Activated naive CD4-positive, alpha-beta T cell treated with anti-CD3 and anti-CD28 coated beads, Interleukin-2, amount 10 ng/mL, durations not matched to agents 7 days and 5 days (primary cell): ENCODE measurements at regions not wholly inside any gene's neighbourhood (a gene's known extent, or its start where the extent isn't known, plus 50 kb on each side); places are given as distances from the start of the nearest gene placed in this dataset.

Source experiments
- CTCF ChIA-PET: fragments of 350-600 bp; sonication (Branson Sonifier 250); formaldehyde crosslinking; loops from one replicate; lab custom pipeline; 2021; ENCODE audit warnings: antibody characterized with exemption; lab: Charles Lee
- DNase-seq: peaks from one replicate; pipeline ENCODE4 v3.0.0-alpha.2; 2020
- H3K27ac Mint-ChIP-seq: one replicate; pipeline ENCODE4 v1.8.0; 2021; ENCODE audit warnings: mild to moderate bottlenecking, moderate library complexity, mixed read lengths
- H3K27me3 Mint-ChIP-seq: one replicate; pipeline ENCODE4 v1.8.0; 2021; ENCODE audit warnings: mild to moderate bottlenecking, mixed read lengths
- H3K36me3 Mint-ChIP-seq: one replicate; pipeline ENCODE4 v1.8.0; 2021; ENCODE audit warnings: mixed read lengths
- H3K4me1 Mint-ChIP-seq: one replicate; pipeline ENCODE4 v1.8.0; 2021; ENCODE audit warnings: mixed read lengths
- H3K4me3 Mint-ChIP-seq: one replicate; pipeline ENCODE4 v1.8.0; 2021; ENCODE audit warnings: mild to moderate bottlenecking, moderate library complexity, mixed read lengths
- H3K9me3 Mint-ChIP-seq: one replicate; pipeline ENCODE4 v1.8.0; 2021; ENCODE audit warnings: mixed read lengths

GRCh38 chr4:187436251-187436650 lies 559.3 kb upstream of the ZFP42 start:
- H3K4me1 Mint-ChIP-seq, result no peaks in the 10 kb centered on the region

GRCh38 chr4:187444061-187444460 lies 551.5 kb upstream of the ZFP42 start:
- no peak overlapping the region for H3K4me3 Mint-ChIP-seq
- no peak overlapping the region for H3K27ac Mint-ChIP-seq
- H3K36me3 Mint-ChIP-seq, result no peaks in the 10 kb centered on the region
- no peak for DNase-seq
- H3K4me1 Mint-ChIP-seq, result no peaks in the 10 kb centered on the region
- H3K9me3 Mint-ChIP-seq, result peaks cover 3% of the 10 kb centered on the region
- no peaks in the 10 kb centered on the region for H3K27me3 Mint-ChIP-seq
- CTCF ChIA-PET, result interaction anchor here (1.1 kb wide), 1 partner anchor 9 kb away, joined by 3 read pairs; no protein-coding TSS in a partner anchor

More at GRCh38 chr4:187436251-187436650, 559.3 kb upstream of the ZFP42 start:
- Mint-ChIP-seq H3K4me3 (no peak overlapping the region), H3K9me3 (peaks cover 6% of the 10 kb centered on the region), H3K36me3 (no peaks in the 10 kb centered on the region), H3K27ac (no peak overlapping the region), H3K27me3 (no peaks in the 10 kb centered on the region)
- CTCF ChIA-PET, result no interaction called here
- DNase-seq, result no peak

GRCh38 chr4:187449702-187450101 lies 545.9 kb upstream of the ZFP42 start:
- H3K27me3 Mint-ChIP-seq, result no peaks in the 10 kb centered on the region
- no peak overlapping the region for H3K4me3 Mint-ChIP-seq
- H3K4me1 Mint-ChIP-seq, result no peaks in the 10 kb centered on the region
- H3K27ac Mint-ChIP-seq, result no peak overlapping the region
- CTCF ChIA-PET, result no interaction called here
- no peaks in the 10 kb centered on the region for H3K36me3 Mint-ChIP-seq
- no peaks in the 10 kb centered on the region for H3K9me3 Mint-ChIP-seq
- DNase-seq, result no peak

- Mint-ChIP-seq H3K9me3 (peaks cover 4% of the 10 kb centered on the region), H3K4me1 (no peaks in the 10 kb centered on the region), H3K27me3 (no peaks in the 10 kb centered on the region), H3K27ac (no peak overlapping the region), H3K36me3 (no peaks in the 10 kb centered on the region), H3K4me3 (no peak overlapping the region)
- no peak for DNase-seq
- CTCF ChIA-PET, result no interaction called here
Measured at GRCh38 chr4:187451776-187452175, 543.8 kb upstream of the ZFP42 start.

GRCh38 chr4:187460016-187460415 lies 535.6 kb upstream of the ZFP42 start:
- DNase-seq, result no peak
- no peaks in the 10 kb centered on the region for H3K4me1 Mint-ChIP-seq
- H3K36me3 Mint-ChIP-seq, result no peaks in the 10 kb centered on the region
- no peak overlapping the region for H3K4me3 Mint-ChIP-seq
- H3K27ac Mint-ChIP-seq, result no peak overlapping the region
- H3K27me3 Mint-ChIP-seq, result no peaks in the 10 kb centered on the region
- peaks cover 14% of the 10 kb centered on the region for H3K9me3 Mint-ChIP-seq
- CTCF ChIA-PET, result no interaction called here

GRCh38 chr4:187464573-187464972 lies 531.0 kb upstream of the ZFP42 start:
- no peaks in the 10 kb centered on the region for H3K36me3 Mint-ChIP-seq
- H3K27ac Mint-ChIP-seq, result no peak overlapping the region
- H3K4me1 Mint-ChIP-seq, result no peaks in the 10 kb centered on the region
- CTCF ChIA-PET, result no interaction called here
- peaks cover 7% of the 10 kb centered on the region for H3K9me3 Mint-ChIP-seq
- H3K27me3 Mint-ChIP-seq, result no peaks in the 10 kb centered on the region
- DNase-seq, result no peak
- no peak overlapping the region for H3K4me3 Mint-ChIP-seq

GRCh38 chr4:187467224-187467623 lies 528.3 kb upstream of the ZFP42 start:
- CTCF ChIA-PET, result no interaction called here
- H3K27ac Mint-ChIP-seq, result no peak overlapping the region
- H3K27me3 Mint-ChIP-seq, result no peaks in the 10 kb centered on the region
- H3K36me3 Mint-ChIP-seq, result no peaks in the 10 kb centered on the region
- DNase-seq, result no peak
- H3K9me3 Mint-ChIP-seq, result peaks cover 9% of the 10 kb centered on the region
- no peak overlapping the region for H3K4me3 Mint-ChIP-seq
- no peaks in the 10 kb centered on the region for H3K4me1 Mint-ChIP-seq

- Mint-ChIP-seq H3K9me3 (peaks cover 14% of the 10 kb centered on the region), H3K4me3 (no peak overlapping the region), H3K36me3 (no peaks in the 10 kb centered on the region), H3K4me1 (no peaks in the 10 kb centered on the region), H3K27ac (no peak overlapping the region), H3K27me3 (no peaks in the 10 kb centered on the region)
- CTCF ChIA-PET, result interaction anchor here (0.9 kb wide), 1 partner anchor 9 kb away, joined by 3 read pairs; no protein-coding TSS in a partner anchor
- DNase-seq, result no peak
Measured at GRCh38 chr4:187469627-187470026, 525.9 kb upstream of the ZFP42 start.

- CTCF ChIA-PET, result no interaction called here
- Mint-ChIP-seq H3K4me1 (no peaks in the 10 kb centered on the region), H3K36me3 (no peaks in the 10 kb centered on the region)
Measured at GRCh38 chr4:187470061-187470460, 525.5 kb upstream of the ZFP42 start.

GRCh38 chr4:187474238-187474637 lies 521.3 kb upstream of the ZFP42 start:
- no peaks in the 10 kb centered on the region for H3K27me3 Mint-ChIP-seq
- CTCF ChIA-PET, result no interaction called here
- H3K4me1 Mint-ChIP-seq, result no peaks in the 10 kb centered on the region
- no peaks in the 10 kb centered on the region for H3K36me3 Mint-ChIP-seq
- no peak overlapping the region for H3K4me3 Mint-ChIP-seq
- H3K27ac Mint-ChIP-seq, result no peak overlapping the region
- no peak for DNase-seq
- H3K9me3 Mint-ChIP-seq, result peaks cover 12% of the 10 kb centered on the region

More at GRCh38 chr4:187470061-187470460, 525.5 kb upstream of the ZFP42 start:
- no peaks in the 10 kb centered on the region for H3K27me3 Mint-ChIP-seq
- no peak overlapping the region for H3K4me3 Mint-ChIP-seq
- no peak for DNase-seq
- H3K27ac Mint-ChIP-seq, result no peak overlapping the region
- H3K9me3 Mint-ChIP-seq, result peaks cover 16% of the 10 kb centered on the region

GRCh38 chr4:187475901-187476300 lies 519.7 kb upstream of the ZFP42 start:
- Mint-ChIP-seq H3K4me1 (no peaks in the 10 kb centered on the region), H3K36me3 (no peaks in the 10 kb centered on the region), H3K27ac (no peak overlapping the region), H3K27me3 (no peaks in the 10 kb centered on the region), H3K9me3 (peaks cover 15% of the 10 kb centered on the region), H3K4me3 (no peak overlapping the region)
- no peak for DNase-seq
- CTCF ChIA-PET, result no interaction called here

GRCh38 chr4:187477224-187477623 lies 518.3 kb upstream of the ZFP42 start:
- Mint-ChIP-seq H3K36me3 (no peaks in the 10 kb centered on the region), H3K27me3 (no peaks in the 10 kb centered on the region), H3K9me3 (peaks cover 13% of the 10 kb centered on the region), H3K4me3 (no peak overlapping the region), H3K27ac (no peak overlapping the region), H3K4me1 (no peaks in the 10 kb centered on the region)
- no peak for DNase-seq
- CTCF ChIA-PET, result no interaction called here

- H3K4me3 Mint-ChIP-seq, result no peak overlapping the region
- H3K36me3 Mint-ChIP-seq, result no peaks in the 10 kb centered on the region
- H3K27me3 Mint-ChIP-seq, result no peaks in the 10 kb centered on the region
- H3K9me3 Mint-ChIP-seq, result peaks cover 13% of the 10 kb centered on the region
- DNase-seq, result no peak
- no peaks in the 10 kb centered on the region for H3K4me1 Mint-ChIP-seq
- no peak overlapping the region for H3K27ac Mint-ChIP-seq
- CTCF ChIA-PET, result interaction anchor here (0.9 kb wide), 1 partner anchor 9 kb away, joined by 3 read pairs; no protein-coding TSS in a partner anchor
Measured at GRCh38 chr4:187478292-187479140, 517.1 kb upstream of the ZFP42 start.

- no peaks in the 10 kb centered on the region for H3K4me1 Mint-ChIP-seq
- CTCF ChIA-PET, result no interaction called here
- H3K4me3 Mint-ChIP-seq, result no peak overlapping the region
- H3K27me3 Mint-ChIP-seq, result no peaks in the 10 kb centered on the region
- H3K9me3 Mint-ChIP-seq, result peaks cover 9% of the 10 kb centered on the region
- no peak overlapping the region for H3K27ac Mint-ChIP-seq
- no peaks in the 10 kb centered on the region for H3K36me3 Mint-ChIP-seq
- DNase-seq, result no peak
Measured at GRCh38 chr4:187479511-187479910, 516.1 kb upstream of the ZFP42 start.
